ENCODE measurements at regions not wholly inside any gene's neighbourhood (a gene's known extent, or its start where the extent isn't known, plus 50 kb on each side); places are given as distances from the start of the nearest gene placed in this dataset.

DNA sequence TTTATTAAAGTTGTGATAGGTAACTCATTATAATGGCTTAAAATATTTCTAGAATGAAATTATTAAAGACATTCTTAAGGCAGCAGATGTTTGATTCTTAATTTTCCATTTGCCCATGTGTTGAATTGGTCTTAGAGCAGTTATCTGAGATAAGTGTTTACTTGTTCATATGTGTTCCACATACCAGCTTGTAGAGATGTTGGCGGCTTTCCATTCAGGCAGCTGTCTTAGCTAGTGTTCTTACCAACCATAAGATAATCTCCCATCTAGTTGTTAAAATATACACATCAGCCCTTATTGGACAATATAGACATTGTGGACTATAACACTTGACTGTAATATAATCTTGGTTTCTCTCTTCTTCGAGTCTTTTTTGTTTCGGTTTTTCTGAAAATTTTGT lies 1372.9 kb upstream of the ADGRL2 start:
- Histone ChIP-seq H3K36me3 (ENCODE audit: control insufficient read depth, insufficient read depth, low read length) (no peaks in the 10 kb centered on the region), H3K4me3 (ENCODE audit: low read depth in 2 of 2, low read length in 2 of 2) (no peak overlapping the region), H3K27ac (ENCODE audit: low read length) (no peak overlapping the region), H3K9me3 (ENCODE audit: control insufficient read depth, insufficient read depth, low read depth, low read length) (no peaks in the 10 kb centered on the region), H3K4me1 (ENCODE audit: control insufficient read depth, insufficient read depth, low read length) (no peaks in the 10 kb centered on the region), H3K27me3 (ENCODE audit: control insufficient read depth, insufficient read depth, low read length) (no peaks in the 10 kb centered on the region)
- DNase-seq (ENCODE audit: low read depth, low spot score) (no peak), ATAC-seq (no peak)
- CTCF ChIA-PET, result no interaction called here
- BruUV-seq (replicated peaks), result no TSS peak
- TF ChIP-seq, protein P1, sequence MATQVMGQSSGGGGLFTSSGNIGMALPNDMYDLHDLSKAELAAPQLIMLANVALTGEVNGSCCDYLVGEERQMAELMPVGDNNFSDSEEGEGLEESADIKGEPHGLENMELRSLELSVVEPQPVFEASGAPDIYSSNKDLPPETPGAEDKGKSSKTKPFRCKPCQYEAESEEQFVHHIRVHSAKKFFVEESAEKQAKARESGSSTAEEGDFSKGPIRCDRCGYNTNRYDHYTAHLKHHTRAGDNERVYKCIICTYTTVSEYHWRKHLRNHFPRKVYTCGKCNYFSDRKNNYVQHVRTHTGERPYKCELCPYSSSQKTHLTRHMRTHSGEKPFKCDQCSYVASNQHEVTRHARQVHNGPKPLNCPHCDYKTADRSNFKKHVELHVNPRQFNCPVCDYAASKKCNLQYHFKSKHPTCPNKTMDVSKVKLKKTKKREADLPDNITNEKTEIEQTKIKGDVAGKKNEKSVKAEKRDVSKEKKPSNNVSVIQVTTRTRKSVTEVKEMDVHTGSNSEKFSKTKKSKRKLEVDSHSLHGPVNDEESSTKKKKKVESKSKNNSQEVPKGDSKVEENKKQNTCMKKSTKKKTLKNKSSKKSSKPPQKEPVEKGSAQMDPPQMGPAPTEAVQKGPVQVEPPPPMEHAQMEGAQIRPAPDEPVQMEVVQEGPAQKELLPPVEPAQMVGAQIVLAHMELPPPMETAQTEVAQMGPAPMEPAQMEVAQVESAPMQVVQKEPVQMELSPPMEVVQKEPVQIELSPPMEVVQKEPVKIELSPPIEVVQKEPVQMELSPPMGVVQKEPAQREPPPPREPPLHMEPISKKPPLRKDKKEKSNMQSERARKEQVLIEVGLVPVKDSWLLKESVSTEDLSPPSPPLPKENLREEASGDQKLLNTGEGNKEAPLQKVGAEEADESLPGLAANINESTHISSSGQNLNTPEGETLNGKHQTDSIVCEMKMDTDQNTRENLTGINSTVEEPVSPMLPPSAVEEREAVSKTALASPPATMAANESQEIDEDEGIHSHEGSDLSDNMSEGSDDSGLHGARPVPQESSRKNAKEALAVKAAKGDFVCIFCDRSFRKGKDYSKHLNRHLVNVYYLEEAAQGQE (IDR thresholded peaks at IDR 0.05; ENCODE audit: insufficient read depth in 1 of 2, low read depth in 2 of 2, low read length in 1 of 2), result no peak
- TF ChIP-seq, protein P2, sequence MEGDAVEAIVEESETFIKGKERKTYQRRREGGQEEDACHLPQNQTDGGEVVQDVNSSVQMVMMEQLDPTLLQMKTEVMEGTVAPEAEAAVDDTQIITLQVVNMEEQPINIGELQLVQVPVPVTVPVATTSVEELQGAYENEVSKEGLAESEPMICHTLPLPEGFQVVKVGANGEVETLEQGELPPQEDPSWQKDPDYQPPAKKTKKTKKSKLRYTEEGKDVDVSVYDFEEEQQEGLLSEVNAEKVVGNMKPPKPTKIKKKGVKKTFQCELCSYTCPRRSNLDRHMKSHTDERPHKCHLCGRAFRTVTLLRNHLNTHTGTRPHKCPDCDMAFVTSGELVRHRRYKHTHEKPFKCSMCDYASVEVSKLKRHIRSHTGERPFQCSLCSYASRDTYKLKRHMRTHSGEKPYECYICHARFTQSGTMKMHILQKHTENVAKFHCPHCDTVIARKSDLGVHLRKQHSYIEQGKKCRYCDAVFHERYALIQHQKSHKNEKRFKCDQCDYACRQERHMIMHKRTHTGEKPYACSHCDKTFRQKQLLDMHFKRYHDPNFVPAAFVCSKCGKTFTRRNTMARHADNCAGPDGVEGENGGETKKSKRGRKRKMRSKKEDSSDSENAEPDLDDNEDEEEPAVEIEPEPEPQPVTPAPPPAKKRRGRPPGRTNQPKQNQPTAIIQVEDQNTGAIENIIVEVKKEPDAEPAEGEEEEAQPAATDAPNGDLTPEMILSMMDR (IDR thresholded peaks at IDR 0.05), result no peak
- no peak for TF ChIP-seq POLR2AphosphoS5 (IDR thresholded peaks at IDR 0.05; ENCODE audit: low read depth, low read length)
- no peak for TF ChIP-seq TCF7L2 (IDR thresholded peaks at IDR 0.05; ENCODE audit: low read depth, low read length)
- TF ChIP-seq SIN3A (IDR thresholded peaks at IDR 0.05; ENCODE audit: borderline replicate concordance, insufficient read depth, low read depth, low read length), result no peak
- POLR2A ChIA-PET, result no interaction called here
- intact Hi-C loops (cut with micrococcal nuclease; ENCODE audit: unreplicated experiment), result no loop called here
- in situ Hi-C loops (cut with HindIII; ENCODE audit: low pct_unique_long_range_greater_than_20kb, low sequenced_read_pairs), result no loop called here

DNA sequence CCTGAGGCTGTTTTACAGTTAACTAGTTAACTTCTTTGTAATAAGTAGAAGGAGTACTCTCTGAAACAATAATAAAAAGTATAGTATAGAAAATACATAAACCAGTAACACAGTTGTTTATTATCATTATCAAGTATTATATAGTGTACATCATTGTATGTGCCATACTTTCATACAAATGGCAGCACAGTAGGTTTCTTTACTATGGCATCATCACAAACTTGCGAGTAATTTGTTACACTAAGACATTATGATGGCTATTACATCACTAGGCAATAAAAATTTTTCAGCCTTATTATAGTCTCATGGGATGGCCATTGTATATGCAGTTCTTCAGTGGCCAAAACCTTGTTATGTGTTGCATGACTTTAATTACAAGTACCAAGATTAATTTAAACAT lies 1376.5 kb upstream of the ADGRL2 start:
- DNase-seq (ENCODE audit: low read depth, low spot score) (no peak), ATAC-seq (no peak)
- no TSS peak for BruUV-seq (replicated peaks)
- ChIA-PET POLR2A (no interaction called here), CTCF (no interaction called here)
- intact Hi-C loops (cut with micrococcal nuclease; ENCODE audit: unreplicated experiment), result no loop called here
- no peaks in the 10 kb centered on the region for H3K4me1 ChIP-seq (ENCODE audit: control insufficient read depth, insufficient read depth, low read length)
- no peaks in the 10 kb centered on the region for H3K36me3 ChIP-seq (ENCODE audit: control insufficient read depth, insufficient read depth, low read length)
- H3K27me3 ChIP-seq (ENCODE audit: control insufficient read depth, insufficient read depth, low read length), result no peaks in the 10 kb centered on the region
- no peaks in the 10 kb centered on the region for H3K9me3 ChIP-seq (ENCODE audit: control insufficient read depth, insufficient read depth, low read depth, low read length)
- in situ Hi-C loops (cut with HindIII; ENCODE audit: low pct_unique_long_range_greater_than_20kb, low sequenced_read_pairs), result no loop called here
- TF ChIP-seq SIN3A (IDR thresholded peaks at IDR 0.05; ENCODE audit: borderline replicate concordance, insufficient read depth, low read depth, low read length), result no peak
- no peak for TF ChIP-seq POLR2AphosphoS5 (IDR thresholded peaks at IDR 0.05; ENCODE audit: low read depth, low read length)
- TF ChIP-seq, protein P1 (IDR thresholded peaks at IDR 0.05; ENCODE audit: insufficient read depth in 1 of 2, low read depth in 2 of 2, low read length in 1 of 2), result no peak
- no peak overlapping the region for H3K4me3 ChIP-seq (ENCODE audit: low read depth in 2 of 2, low read length in 2 of 2)
- H3K27ac ChIP-seq (ENCODE audit: low read length), result no peak overlapping the region

All from Panc1 (cell line).